Activated CD8-positive, alpha-beta memory T cell treated with anti-CD3 and anti-CD28 coated beads for 36 hours (primary cell): ENCODE measurements at regions not wholly inside any gene's neighbourhood (a gene's known extent, or its start where the extent isn't known, plus 50 kb on each side); places are given as distances from the start of the nearest gene placed in this dataset.

Experiments used
- CTCF ChIA-PET: fragments of 350-600 bp; sonication (Branson Sonifier 250); formaldehyde crosslinking; loops from one replicate; lab custom pipeline; 2021; ENCODE audit warnings: antibody characterized with exemption; lab: Charles Lee
- POLR2A ChIA-PET: fragments of 350-600 bp; sonication (Branson Sonifier 250); formaldehyde crosslinking; loops from one replicate; lab custom pipeline; 2021; ENCODE audit warnings: antibody characterized with exemption; lab: Charles Lee

GRCh38 chr6:40735521-40735920, 148.4 kb upstream of the LRFN2 start:
- ChIA-PET CTCF (no interaction called here), POLR2A (no interaction called here)

DNA sequence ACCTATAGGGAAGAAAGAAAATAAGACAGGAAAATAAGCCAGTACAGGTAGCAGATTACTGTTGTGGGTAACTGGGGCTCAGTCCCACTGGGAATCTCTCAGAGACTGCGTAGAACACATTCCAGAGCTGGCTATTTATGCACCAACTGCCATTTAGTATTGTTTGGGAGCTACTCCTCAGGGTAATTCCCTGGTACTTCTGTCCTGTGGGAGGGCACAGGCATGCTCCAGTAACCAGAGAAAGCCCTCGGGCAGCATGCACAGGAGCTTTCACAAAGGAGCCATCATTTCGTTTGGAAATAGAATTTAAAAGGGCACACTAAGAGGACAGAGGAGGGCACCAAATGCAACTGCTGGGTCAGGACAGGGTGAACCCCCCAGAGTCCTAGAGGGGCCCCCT, 148.0 kb upstream of the LRFN2 start:
- ChIA-PET POLR2A (no interaction called here), CTCF (no interaction called here)

GRCh38 chr6:40734607-40735006, 147.4 kb upstream of the LRFN2 start:
- ChIA-PET POLR2A (no interaction called here), CTCF (no interaction called here)

DNA sequence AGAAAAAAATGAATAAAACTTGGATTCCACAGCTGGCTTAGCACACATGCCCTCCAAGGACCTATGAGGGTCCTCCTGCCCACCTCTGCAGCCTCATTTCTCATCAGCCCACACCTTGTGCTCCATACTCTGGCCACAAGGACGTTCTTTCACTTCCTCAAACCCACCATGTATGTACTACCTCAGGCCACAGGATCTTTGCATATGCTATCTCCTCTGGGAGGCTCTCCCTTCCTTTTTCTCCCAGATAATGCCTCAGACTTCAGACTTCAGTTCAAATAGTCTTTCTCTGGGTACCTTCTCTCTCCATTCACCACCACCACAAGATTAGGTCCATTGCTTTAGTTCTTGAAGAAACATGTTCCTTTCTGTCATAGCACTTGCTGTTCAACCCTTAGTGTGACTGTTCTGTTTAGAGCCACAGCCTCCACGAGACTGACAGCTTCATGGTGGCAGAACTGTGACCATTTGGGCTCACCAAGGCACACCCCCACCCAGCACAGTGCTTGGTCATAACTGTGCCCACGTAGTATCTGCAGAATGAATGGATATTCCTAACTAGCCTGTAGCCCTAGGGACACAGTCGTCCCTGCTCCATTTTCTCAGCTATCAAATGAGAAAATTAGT, 146.7 kb upstream of the LRFN2 start:
- ChIA-PET CTCF (no interaction called here), POLR2A (no interaction called here)

GRCh38 chr6:40733290-40733689, 146.1 kb upstream of the LRFN2 start:
- ChIA-PET POLR2A (no interaction called here), CTCF (no interaction called here)

DNA sequence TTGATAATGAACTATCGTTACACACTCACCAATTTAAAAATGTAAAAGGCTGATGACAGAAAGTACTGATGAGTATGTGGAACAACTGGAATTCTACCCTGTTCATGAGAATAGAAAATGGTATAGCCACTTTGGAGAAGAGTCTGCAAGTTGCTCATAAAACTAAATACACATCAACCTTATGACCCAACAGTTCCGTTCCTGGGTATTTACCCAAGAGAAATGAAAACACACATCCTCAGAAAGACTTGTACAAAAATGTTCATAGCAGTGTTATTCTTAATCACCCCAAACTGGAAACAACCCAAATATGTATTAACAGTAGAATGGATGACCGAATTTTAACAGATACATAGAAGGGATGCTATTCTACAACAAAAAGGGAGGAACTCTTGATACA, 145.7 kb upstream of the LRFN2 start:
- ChIA-PET POLR2A (no interaction called here), CTCF (no interaction called here)

DNA sequence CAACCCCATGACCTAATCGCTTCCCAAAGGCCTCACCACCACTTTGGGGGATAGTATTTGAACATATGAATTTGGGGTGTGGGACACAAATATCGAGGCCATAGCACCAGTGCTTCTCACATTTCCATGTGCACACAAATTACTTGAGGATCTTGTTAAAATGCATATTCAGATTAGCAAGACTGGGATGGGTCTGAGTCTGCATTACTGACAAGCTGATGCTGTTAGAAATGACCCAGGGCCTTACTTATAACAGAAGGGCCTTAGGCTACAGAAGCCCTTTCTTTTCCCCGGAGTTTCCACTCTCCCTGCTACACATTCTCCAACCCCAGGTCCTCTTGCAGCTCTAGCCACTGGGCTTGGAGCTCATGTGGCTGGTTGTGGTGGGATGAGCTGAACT, 141.5 kb upstream of the LRFN2 start:
- CTCF ChIA-PET = no interaction called here
- POLR2A ChIA-PET = no interaction called here

GRCh38 chr6:40727271-40727670, 140.1 kb upstream of the LRFN2 start:
- CTCF ChIA-PET = no interaction called here
- POLR2A ChIA-PET = no interaction called here

GRCh38 chr6:40726853-40727252, 139.7 kb upstream of the LRFN2 start:
- POLR2A ChIA-PET = no interaction called here
- CTCF ChIA-PET = no interaction called here

GRCh38 chr6:40725390-40725789, 138.2 kb upstream of the LRFN2 start:
- ChIA-PET POLR2A (no interaction called here), CTCF (no interaction called here)

DNA sequence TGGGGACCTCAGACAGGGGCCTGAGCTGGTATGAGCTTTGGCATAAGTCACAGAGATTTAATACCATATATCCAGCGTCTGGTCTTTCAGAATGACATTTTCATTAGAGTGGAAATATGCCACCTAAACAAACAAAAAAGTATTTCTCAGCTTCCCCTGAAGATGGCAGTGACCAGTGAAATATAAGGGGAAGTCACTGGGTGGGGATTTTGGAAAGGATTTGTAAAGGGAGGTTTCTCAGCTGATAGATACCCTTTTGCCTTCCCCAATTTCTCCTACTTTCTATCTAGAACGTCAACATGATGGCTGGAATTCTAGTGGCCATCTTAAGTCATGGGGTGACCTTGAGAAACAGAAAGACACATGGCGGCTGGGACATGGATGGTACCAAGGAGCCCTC, 137.7 kb upstream of the LRFN2 start:
- POLR2A ChIA-PET = no interaction called here
- CTCF ChIA-PET = no interaction called here

- ChIA-PET POLR2A (no interaction called here), CTCF (no interaction called here)
Observed at GRCh38 chr6:40723967-40724366, 136.8 kb upstream of the LRFN2 start.

- POLR2A ChIA-PET = no interaction called here
- CTCF ChIA-PET = no interaction called here
Observed at GRCh38 chr6:40722553-40723258, 135.5 kb upstream of the LRFN2 start.

GRCh38 chr6:40722091-40722490, 134.9 kb upstream of the LRFN2 start:
- CTCF ChIA-PET = no interaction called here

GRCh38 chr6:40721271-40721952, 134.2 kb upstream of the LRFN2 start:
- CTCF ChIA-PET = no interaction called here
- POLR2A ChIA-PET = no interaction called here

More at GRCh38 chr6:40722091-40722490, 134.9 kb upstream of the LRFN2 start:
- POLR2A ChIA-PET = no interaction called here

DNA sequence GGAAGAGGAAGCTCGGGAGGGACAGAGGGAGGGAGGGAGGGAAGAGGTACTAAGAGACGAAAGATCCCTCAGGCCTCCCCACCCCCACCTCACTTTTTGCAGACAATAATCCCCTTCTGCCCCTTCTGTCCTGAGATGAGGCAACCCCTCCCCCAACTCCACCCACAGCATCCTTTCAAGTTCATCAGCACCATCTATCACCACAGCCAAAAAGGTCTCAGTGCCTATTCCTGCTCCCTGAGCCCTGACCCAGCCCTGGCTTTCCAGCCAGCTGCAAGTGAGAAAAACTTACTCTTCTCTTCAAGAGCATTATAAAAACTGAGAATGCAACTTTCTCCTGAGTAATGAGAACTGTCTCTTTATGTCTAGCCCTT, 133.2 kb upstream of the LRFN2 start:
- ChIA-PET CTCF (no interaction called here), POLR2A (no interaction called here)

DNA sequence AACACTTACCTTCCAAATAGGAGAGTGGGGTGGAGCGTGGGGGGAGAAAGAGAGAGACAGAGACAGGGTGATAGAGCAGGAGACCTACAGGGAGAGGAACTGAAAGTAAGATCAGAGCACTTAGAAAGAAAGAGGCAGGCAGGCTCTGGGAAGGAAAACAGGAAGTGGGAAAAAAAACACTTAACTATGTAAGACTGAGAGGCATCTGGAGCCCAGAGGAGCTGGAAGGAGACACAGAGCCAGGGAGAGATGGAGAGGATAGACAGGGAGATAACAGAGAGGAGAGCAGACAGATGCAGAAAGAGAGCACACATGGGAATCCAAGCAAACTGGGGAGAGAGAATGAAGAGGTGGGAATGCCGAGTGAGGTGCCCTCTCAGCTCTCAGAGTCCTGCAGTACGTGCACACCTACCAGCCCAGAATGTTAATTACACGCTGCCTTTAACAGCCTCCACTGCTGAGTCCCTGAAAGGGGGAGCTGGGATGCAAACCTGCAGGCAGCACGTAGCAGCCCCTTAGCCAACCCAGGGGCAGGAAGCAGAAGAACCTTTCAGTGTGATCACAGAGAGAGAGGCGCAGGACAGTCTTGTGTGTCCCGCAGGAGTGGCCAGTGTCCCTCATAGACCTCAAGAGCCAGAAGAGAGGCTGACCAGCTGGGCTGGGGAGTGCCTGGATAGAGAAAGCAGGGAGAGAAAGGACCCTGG, 132.7 kb upstream of the LRFN2 start:
- POLR2A ChIA-PET = no interaction called here
- CTCF ChIA-PET = interaction anchor here (0.8 kb wide), 1 partner anchor 17 kb away, joined by 3 read pairs; no protein-coding TSS in a partner anchor

DNA sequence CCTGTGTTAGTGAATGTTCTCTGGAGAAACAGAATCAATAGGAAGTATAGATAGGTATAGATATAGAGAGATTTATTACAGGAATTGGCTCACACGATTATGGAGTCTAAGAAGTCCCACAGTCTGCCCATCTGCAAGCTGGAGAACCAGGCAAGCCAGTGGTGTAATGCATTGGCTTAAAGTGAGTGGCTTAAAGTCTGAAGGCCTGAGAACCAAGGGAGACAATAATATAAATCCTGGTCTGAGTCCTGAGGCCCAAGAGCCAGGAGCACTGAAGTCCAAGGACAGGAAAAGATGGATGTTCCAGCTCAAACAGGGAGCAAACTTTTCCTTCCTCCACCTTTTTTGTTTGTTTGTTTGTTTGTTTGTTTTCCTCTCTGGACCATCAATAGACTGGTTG, 131.2 kb upstream of the LRFN2 start:
- ChIA-PET POLR2A (no interaction called here), CTCF (no interaction called here)

GRCh38 chr6:40717411-40718057, 130.4 kb upstream of the LRFN2 start:
- ChIA-PET CTCF (no interaction called here), POLR2A (no interaction called here)
